Uterus (tissue), 3 donors: ENCODE measurements at regions not wholly inside any gene's neighbourhood (a gene's known extent, or its start where the extent isn't known, plus 50 kb on each side); places are given as distances from the start of the nearest gene placed in this dataset.

Experiments
- DNase-seq, 2 donors: peaks; one replicate each; pipeline ENCODE4 v3.0.0-alpha.2; 2019 to 2020
- H3K27ac ChIP-seq, 2 donors: fragments of 200-600 bp; sonication (generic); 1 replicate in 1 of 2; 2 replicates in 1 of 2; pipeline ENCODE4 v1.5.1; 2016 to 2018
- H3K27me3 ChIP-seq, 2 donors: fragments of 200-600 bp; sonication (generic); one replicate each; pipeline ENCODE4 v1.5.1; 2018 to 2019; ENCODE audit warnings: control low read depth in 1 of 2
- H3K36me3 ChIP-seq, 2 donors: fragments of 200-600 bp; sonication (generic); one replicate each; pipeline ENCODE4 v1.5.1; 2019; ENCODE audit warnings: control low read depth in 1 of 2
- H3K4me1 ChIP-seq, 2 donors: fragments of 200-600 bp; sonication (generic); one replicate each; pipeline ENCODE4 v1.5.1; 2018 to 2019; ENCODE audit warnings: control low read depth in 1 of 2
- H3K4me3 ChIP-seq, 2 donors: fragments of 200-600 bp; sonication (generic); 1 replicate in 1 of 2; 2 replicates in 1 of 2; pipeline ENCODE4 v1.5.1; 2018 to 2019; ENCODE audit warnings: mild to moderate bottlenecking in 1 of 2
- H3K9me3 ChIP-seq, 2 donors: fragments of 200-600 bp; sonication (generic); one replicate each; pipeline ENCODE4 v1.5.1; 2019; ENCODE audit warnings: control low read depth in 1 of 2
- POLR2A ChIP-seq, 2 donors: fragments of 450-650 bp; IDR thresholded peaks; one replicate each; pipeline ENCODE4 v1.6.1; 2016; ENCODE audit warnings: antibody characterized with exemption in 2 of 2, mild to moderate bottlenecking in 1 of 2, moderate library complexity in 1 of 2
- intact Hi-C: fragments of 100-400 bp; cut with DNase I; formaldehyde crosslinking; loops from one replicate; pipeline ENCODE4 v1.15.1; 2023; ENCODE audit warnings: low total_unique reads
- TF ChIP-seq, protein P1 (sequence below), 4 experiments: fragments of 200-600 bp in 2 of 4; fragments of 450-650 bp in 2 of 4; sonication (generic) in 2 of 4; IDR thresholded peaks; one replicate each; pipeline ENCODE4 v1.5.1; 2016 to 2019; ENCODE audit warnings: antibody characterized with exemption in 4 of 4, mild to moderate bottlenecking in 2 of 4, moderate library complexity in 1 of 4
- donor health status: DM: yes; HTN: yes; CAD: no.

DNA sequence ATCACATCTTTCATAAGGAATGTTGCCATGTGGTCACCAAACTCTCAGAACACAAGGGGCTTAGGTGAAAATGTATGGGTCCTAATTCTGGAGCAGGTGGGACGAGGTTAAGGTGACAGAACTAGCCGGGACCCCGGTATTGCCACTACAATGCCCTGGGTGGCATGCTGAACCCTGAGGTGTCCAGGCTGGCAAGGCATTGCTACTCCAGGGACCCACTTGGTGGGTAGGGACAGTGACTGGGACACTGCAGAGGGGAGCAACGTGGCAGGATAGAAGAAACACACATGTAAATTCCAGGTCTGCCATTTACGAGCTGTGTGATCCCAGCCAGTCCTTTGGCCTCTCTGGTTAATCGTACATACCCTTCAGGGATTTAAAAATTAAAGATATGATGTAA, 206.9 kb upstream of the MVB12B start:
- no peak overlapping the region for H3K4me3 ChIP-seq
- H3K9me3 ChIP-seq: no peaks in the 10 kb centered on the region
- no peak for TF ChIP-seq POLR2A (IDR thresholded peaks at IDR 0.05)
- TF ChIP-seq, protein P1, sequence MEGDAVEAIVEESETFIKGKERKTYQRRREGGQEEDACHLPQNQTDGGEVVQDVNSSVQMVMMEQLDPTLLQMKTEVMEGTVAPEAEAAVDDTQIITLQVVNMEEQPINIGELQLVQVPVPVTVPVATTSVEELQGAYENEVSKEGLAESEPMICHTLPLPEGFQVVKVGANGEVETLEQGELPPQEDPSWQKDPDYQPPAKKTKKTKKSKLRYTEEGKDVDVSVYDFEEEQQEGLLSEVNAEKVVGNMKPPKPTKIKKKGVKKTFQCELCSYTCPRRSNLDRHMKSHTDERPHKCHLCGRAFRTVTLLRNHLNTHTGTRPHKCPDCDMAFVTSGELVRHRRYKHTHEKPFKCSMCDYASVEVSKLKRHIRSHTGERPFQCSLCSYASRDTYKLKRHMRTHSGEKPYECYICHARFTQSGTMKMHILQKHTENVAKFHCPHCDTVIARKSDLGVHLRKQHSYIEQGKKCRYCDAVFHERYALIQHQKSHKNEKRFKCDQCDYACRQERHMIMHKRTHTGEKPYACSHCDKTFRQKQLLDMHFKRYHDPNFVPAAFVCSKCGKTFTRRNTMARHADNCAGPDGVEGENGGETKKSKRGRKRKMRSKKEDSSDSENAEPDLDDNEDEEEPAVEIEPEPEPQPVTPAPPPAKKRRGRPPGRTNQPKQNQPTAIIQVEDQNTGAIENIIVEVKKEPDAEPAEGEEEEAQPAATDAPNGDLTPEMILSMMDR (IDR thresholded peaks at IDR 0.05): no peak
- no peak overlapping the region for H3K27ac ChIP-seq
- intact Hi-C loops: no loop called here
- H3K27me3 ChIP-seq: no peaks in the 10 kb centered on the region
- no peak for DNase-seq
- H3K4me1 ChIP-seq: no peaks in the 10 kb centered on the region
- no peaks in the 10 kb centered on the region for H3K36me3 ChIP-seq

DNA sequence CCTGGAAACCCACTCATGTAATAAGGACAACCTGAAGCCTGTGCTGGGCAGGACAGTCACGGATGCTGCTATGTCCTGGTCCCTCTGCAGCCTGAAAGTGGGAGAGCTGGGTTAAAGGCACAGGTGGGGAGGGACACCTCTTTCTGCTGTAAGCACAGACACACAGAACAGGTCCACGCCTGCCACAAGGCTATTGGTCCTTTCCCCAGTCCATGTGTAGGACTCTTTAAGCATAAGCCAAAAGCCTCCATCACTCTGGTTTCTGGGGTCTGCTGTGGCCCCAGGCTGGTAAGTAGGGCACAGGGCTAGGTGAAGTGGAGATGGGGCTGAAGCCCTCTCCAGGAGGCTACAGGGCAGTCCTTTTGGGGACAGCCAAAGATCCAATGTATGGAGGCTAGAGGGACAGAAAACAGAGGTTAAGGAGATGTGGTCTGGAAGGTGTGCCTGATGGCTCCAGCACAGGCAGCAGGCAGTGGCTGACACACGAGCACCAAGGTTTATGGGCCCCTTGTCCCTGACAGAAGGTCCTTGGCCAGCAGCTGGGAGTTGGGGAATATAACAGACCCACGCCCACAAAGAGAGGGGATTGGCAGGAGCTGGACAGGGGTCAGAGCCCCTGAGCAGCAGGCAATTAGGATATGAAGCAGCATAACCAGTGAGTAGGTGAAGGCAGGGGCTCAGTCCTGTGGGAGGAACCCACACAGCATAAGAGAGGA, 203.6 kb upstream of the MVB12B start:
- no peak overlapping the region for H3K4me3 ChIP-seq
- H3K36me3 ChIP-seq: no peaks in the 10 kb centered on the region
- TF ChIP-seq, protein P1 (IDR thresholded peaks at IDR 0.05): no peak
- no peak for TF ChIP-seq POLR2A (IDR thresholded peaks at IDR 0.05)
- H3K9me3 ChIP-seq: no peaks in the 10 kb centered on the region
- H3K4me1 ChIP-seq: no peaks in the 10 kb centered on the region
- no peak for DNase-seq
- no peaks in the 10 kb centered on the region for H3K27me3 ChIP-seq
- no peak overlapping the region for H3K27ac ChIP-seq
- intact Hi-C loops: no loop called here

DNA sequence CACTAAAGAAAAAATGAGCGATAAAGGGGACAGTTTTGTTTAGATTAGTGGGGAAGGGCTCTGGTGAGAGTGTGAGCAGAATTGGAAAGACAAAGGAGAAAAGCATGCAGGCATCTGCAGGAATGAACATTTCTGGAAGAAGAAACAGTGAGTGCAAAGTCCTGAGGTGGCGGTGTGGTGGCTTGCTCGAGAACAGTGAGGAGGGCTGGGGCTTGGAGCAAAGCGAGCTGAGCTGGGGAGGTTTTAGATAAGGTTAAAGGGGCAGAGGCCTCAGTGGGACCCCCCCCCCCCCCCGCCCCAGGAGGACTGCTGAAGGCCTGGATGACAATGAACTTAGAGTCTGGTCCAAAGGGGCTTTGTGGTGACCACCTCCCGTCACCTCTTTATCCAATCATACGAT, 202.7 kb upstream of the MVB12B start:
- no peaks in the 10 kb centered on the region for H3K9me3 ChIP-seq
- no peaks in the 10 kb centered on the region for H3K4me1 ChIP-seq
- H3K36me3 ChIP-seq: no peaks in the 10 kb centered on the region
- H3K27me3 ChIP-seq: no peaks in the 10 kb centered on the region
- no peak overlapping the region for H3K4me3 ChIP-seq
- intact Hi-C loops: no loop called here
- no peak for DNase-seq
- H3K27ac ChIP-seq: no peak overlapping the region
- TF ChIP-seq POLR2A (IDR thresholded peaks at IDR 0.05): no peak
- TF ChIP-seq, protein P1 (IDR thresholded peaks at IDR 0.05): no peak

DNA sequence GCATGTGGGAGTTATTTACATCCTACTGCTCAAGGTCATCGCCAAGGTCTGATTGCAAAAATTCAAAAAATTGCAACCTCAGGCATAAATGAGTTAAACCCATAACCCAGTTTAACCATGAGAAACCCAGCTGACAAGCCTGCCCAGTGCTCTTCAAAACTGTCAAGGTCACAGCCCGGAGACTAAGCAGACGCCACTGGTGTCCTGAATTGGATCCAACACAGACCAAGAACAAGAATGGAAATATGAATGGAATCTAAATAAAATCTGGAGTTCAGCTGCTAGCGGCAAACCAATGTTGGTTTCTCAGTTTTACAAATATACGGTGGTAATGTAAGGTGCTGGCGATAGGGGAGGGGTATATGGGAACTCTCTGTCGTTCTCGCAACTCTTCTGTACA, 201.5 kb upstream of the MVB12B start:
- no peaks in the 10 kb centered on the region for H3K36me3 ChIP-seq
- no peaks in the 10 kb centered on the region for H3K27me3 ChIP-seq
- no peaks in the 10 kb centered on the region for H3K9me3 ChIP-seq
- no peak overlapping the region for H3K27ac ChIP-seq
- intact Hi-C loops: no loop called here
- no peak for DNase-seq
- no peak overlapping the region for H3K4me3 ChIP-seq
- H3K4me1 ChIP-seq: no peaks in the 10 kb centered on the region
- TF ChIP-seq POLR2A (IDR thresholded peaks at IDR 0.05): no peak
- TF ChIP-seq, protein P1 (IDR thresholded peaks at IDR 0.05): no peak

DNA sequence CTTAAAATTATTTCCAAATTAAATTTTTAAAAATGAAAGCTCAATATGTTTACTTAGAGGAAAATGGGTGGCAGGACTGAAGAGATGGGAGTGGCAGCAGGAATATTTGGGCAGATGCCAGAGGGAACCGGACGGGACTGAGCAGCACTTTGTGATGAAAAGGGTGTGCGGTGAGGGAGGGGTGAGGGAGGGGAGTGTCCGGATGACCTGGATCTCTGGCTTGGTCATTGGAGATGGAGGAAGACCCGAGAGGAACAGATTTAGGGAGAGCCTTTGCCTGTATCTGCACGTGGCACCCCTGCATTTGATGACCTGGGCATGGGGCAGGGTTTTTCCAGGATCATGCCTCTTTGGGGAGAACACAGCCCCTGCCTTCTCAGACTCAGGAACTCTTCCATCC, 201.1 kb upstream of the MVB12B start:
- Histone ChIP-seq H3K36me3 (no peaks in the 10 kb centered on the region), H3K4me1 (no peaks in the 10 kb centered on the region), H3K9me3 (no peaks in the 10 kb centered on the region), H3K27ac (no peak overlapping the region), H3K4me3 (no peak overlapping the region), H3K27me3 (no peaks in the 10 kb centered on the region)
- DNase-seq: no peak
- intact Hi-C loops: no loop called here
- no peak for TF ChIP-seq POLR2A (IDR thresholded peaks at IDR 0.05)
- TF ChIP-seq, protein P1 (IDR thresholded peaks at IDR 0.05): no peak
